ENCODE measurements at regions not wholly inside any gene's neighbourhood (a gene's known extent, or its start where the extent isn't known, plus 50 kb on each side); places are given as distances from the start of the nearest gene placed in this dataset.

- no peaks in the 10 kb centered on the region for H3K9me3 ChIP-seq
- 38 to 69% methylated on average over 8 of the region's 8 CpGs for WGBS, 2 donors (ENCODE audit: low coverage in 1 of 2)
- peak overlapping the region in 2 of 4 donors; percentile 41 to 56 for H3K27ac ChIP-seq
- H3K27me3 ChIP-seq = no peaks in the 10 kb centered on the region
- peak; percentile 1 for ATAC-seq
- peaks cover 0 to 22% (median 0%) of the 10 kb centered on the region in 3 donors for H3K4me1 ChIP-seq
- no peak overlapping the region for H3K4me3 ChIP-seq
- TF ChIP-seq POLR2AphosphoS5 (IDR thresholded peaks at IDR 0.05) = no peak
- TF ChIP-seq POLR2A (IDR thresholded peaks at IDR 0.05) = no peak
- TF ChIP-seq, protein P1, sequence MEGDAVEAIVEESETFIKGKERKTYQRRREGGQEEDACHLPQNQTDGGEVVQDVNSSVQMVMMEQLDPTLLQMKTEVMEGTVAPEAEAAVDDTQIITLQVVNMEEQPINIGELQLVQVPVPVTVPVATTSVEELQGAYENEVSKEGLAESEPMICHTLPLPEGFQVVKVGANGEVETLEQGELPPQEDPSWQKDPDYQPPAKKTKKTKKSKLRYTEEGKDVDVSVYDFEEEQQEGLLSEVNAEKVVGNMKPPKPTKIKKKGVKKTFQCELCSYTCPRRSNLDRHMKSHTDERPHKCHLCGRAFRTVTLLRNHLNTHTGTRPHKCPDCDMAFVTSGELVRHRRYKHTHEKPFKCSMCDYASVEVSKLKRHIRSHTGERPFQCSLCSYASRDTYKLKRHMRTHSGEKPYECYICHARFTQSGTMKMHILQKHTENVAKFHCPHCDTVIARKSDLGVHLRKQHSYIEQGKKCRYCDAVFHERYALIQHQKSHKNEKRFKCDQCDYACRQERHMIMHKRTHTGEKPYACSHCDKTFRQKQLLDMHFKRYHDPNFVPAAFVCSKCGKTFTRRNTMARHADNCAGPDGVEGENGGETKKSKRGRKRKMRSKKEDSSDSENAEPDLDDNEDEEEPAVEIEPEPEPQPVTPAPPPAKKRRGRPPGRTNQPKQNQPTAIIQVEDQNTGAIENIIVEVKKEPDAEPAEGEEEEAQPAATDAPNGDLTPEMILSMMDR (IDR thresholded peaks at IDR 0.05) = no peak
- no peak for TF ChIP-seq EP300 (IDR thresholded peaks at IDR 0.05)
- no peaks in the 10 kb centered on the region for H3K36me3 ChIP-seq
These were observed 163.2 kb upstream of the S1PR3 start for GRCh38 chr9:88828018-88828417.

DNA sequence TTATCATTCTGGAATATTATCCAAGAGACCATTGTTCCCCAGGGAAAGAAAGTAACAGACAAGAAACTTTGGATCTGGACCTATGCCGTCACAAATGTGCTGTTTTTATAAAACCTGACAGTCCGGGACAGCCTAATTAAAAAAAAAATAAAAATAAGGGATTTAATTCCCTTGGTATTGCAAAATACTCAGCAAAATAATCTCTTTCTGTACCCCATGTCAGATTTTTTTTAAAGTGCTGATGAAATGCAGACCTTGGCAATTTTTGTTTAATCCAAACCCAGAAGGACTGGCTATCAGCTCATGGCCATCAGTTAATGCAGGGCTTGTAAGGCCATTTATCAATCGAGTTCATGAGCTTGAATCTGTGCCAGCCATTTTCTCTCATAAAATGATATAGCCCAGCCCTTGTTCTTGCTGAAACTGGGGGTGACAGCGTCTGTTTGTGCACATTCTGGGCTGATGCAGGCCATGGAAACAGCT, 162.7 kb upstream of the S1PR3 start:
- TF ChIP-seq EP300 (IDR thresholded peaks at IDR 0.05) = no peak
- no peak for TF ChIP-seq POLR2A (IDR thresholded peaks at IDR 0.05)
- TF ChIP-seq, protein P1 (IDR thresholded peaks at IDR 0.05) = no peak
- TF ChIP-seq POLR2AphosphoS5 (IDR thresholded peaks at IDR 0.05) = peak; percentile 51
- no peaks in the 10 kb centered on the region for H3K9me3 ChIP-seq
- WGBS, 2 donors (ENCODE audit: low coverage in 1 of 2) = 21 to 36% methylated on average over 3 to 4 of the region's 4 CpGs
- ATAC-seq = peak; percentile 46
- peak overlapping the region in 2 of 4 donors; percentile 41 to 56 for H3K27ac ChIP-seq
- no peaks in the 10 kb centered on the region for H3K36me3 ChIP-seq
- H3K4me1 ChIP-seq = peaks cover 0 to 22% (median 0%) of the 10 kb centered on the region in 3 donors
- H3K4me3 ChIP-seq = no peak overlapping the region
- no peaks in the 10 kb centered on the region for H3K27me3 ChIP-seq

DNA sequence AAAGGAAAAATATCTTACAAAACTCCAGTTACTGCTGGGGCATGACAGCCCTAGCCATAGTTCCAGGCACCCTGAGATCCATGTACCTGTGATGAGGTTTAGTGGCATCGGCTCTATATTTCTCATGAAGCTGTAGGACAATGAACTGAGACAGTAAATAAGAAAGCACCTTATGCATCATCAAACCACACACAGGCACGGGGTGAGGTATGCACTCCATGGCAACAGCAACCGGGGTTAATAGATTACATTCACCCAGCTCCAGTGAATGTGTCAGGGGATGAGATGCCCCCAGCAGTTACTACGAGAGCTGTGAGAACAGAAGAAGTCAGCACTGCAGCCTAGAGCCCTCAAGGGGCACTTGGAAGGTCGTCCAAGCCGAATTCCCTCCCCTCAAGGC, 162.0 kb upstream of the S1PR3 start:
- no peak for ATAC-seq
- 77 to 87% methylated on average over 3 to 5 of the region's 6 CpGs for WGBS, 2 donors (ENCODE audit: low coverage in 1 of 2)
- H3K36me3 ChIP-seq = no peaks in the 10 kb centered on the region
- no peaks in the 10 kb centered on the region for H3K9me3 ChIP-seq
- TF ChIP-seq EP300 (IDR thresholded peaks at IDR 0.05) (no peak), POLR2A (IDR thresholded peaks at IDR 0.05) (no peak), POLR2AphosphoS5 (IDR thresholded peaks at IDR 0.05) (no peak)
- TF ChIP-seq, protein P1 (IDR thresholded peaks at IDR 0.05) = no peak
- peaks cover 0 to 22% (median 0%) of the 10 kb centered on the region in 3 donors for H3K4me1 ChIP-seq
- H3K27me3 ChIP-seq = no peaks in the 10 kb centered on the region
- H3K4me3 ChIP-seq = no peak overlapping the region
- H3K27ac ChIP-seq = no peak overlapping the region

- TF ChIP-seq EP300 (IDR thresholded peaks at IDR 0.05) (no peak), POLR2A (IDR thresholded peaks at IDR 0.05) (no peak), POLR2AphosphoS5 (IDR thresholded peaks at IDR 0.05) (no peak)
- TF ChIP-seq, protein P1 (IDR thresholded peaks at IDR 0.05) = no peak
- Histone ChIP-seq H3K9me3 (no peaks in the 10 kb centered on the region), H3K36me3 (no peaks in the 10 kb centered on the region), H3K4me3 (no peak overlapping the region), H3K4me1 (peaks cover 0 to 31% (median 6%) of the 10 kb centered on the region in 3 donors), H3K27ac (no peak overlapping the region), H3K27me3 (no peaks in the 10 kb centered on the region)
- no peak for ATAC-seq
- WGBS, 2 donors (ENCODE audit: low coverage in 1 of 2) = 67 to 93% methylated on average over 2 to 6 of the region's 6 CpGs
These were observed 159.4 kb upstream of the S1PR3 start for GRCh38 chr9:88831713-88832407.

DNA sequence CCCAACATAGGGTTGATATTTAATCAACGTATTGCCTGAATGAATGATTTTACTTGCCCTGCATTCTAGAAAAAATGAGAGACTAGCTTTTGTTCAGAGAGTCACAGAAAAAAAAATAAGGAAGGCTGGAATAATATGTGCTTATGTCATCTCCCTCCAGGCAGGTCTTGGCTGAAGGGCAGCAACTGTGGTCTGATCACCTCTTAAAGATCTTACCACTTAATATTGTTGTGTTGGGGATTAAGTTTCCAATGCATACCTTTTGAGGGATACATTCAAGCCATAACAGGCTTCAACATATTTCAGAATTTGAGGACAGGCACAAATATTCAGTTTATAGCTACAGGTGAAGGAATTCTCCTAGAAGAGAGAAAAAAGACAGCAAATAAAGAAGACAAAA, 157.3 kb upstream of the S1PR3 start:
- WGBS, 2 donors (ENCODE audit: low coverage in 1 of 2) = 67 to 71% methylated on average over 1 of the region's 1 CpG
- no peak overlapping the region for H3K4me3 ChIP-seq
- TF ChIP-seq, protein P1 (IDR thresholded peaks at IDR 0.05) = no peak
- TF ChIP-seq POLR2AphosphoS5 (IDR thresholded peaks at IDR 0.05) = no peak
- no peak overlapping the region for H3K27ac ChIP-seq
- H3K4me1 ChIP-seq = peaks cover 0 to 16% (median 6%) of the 10 kb centered on the region in 3 donors
- no peaks in the 10 kb centered on the region for H3K36me3 ChIP-seq
- no peak for ATAC-seq
- no peaks in the 10 kb centered on the region for H3K9me3 ChIP-seq
- no peaks in the 10 kb centered on the region for H3K27me3 ChIP-seq

All from gastroesophageal sphincter (tissue), 4 donors.